HG02852 (cell line): ENCODE measurements at regions not wholly inside any gene's neighbourhood (a gene's known extent, or its start where the extent isn't known, plus 50 kb on each side); places are given as distances from the start of the nearest gene placed in this dataset.
"Not testable (repeated sequence)": the region's sequence is repeated elsewhere in the genome, so short reads cannot be mapped to it uniquely, and the experiment has no call there.

ENCODE experiments used
- ATAC-seq: cut with Tn5 transposase; IDR thresholded peaks from one replicate; pipeline ENCODE4 v1.9.1; 2021; ENCODE audit warnings: mild to moderate bottlenecking, moderate library complexity; ENCODE audit not compliant: unreplicated experiment

- no peak for ATAC-seq
Measured at GRCh38 chr5:82447913-82448312, 169.8 kb upstream of the RPS23 start.

DNA sequence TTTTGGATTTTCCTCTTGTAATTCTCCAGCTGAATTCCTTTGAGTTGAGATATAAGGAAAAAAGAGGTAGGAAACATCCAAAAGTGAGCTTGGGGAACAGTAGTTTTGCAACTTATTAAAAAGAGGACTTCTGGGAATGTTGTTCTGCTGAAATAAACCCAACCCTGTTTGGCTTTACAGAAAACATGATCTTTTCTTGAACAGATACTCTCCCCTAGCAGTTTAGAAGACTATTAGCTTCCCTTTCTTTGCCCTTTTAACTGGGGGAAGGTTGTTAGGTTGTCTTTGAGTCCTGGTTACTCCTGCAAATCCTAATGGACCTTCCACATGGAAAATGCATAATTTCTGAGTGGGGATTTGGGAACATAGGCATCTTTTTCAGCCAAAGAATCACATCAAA is 168.7 kb upstream of the RPS23 start:
- ATAC-seq = no peak

GRCh38 chr5:82445726-82446335 is 167.7 kb upstream of the RPS23 start:
- ATAC-seq = no peak

DNA sequence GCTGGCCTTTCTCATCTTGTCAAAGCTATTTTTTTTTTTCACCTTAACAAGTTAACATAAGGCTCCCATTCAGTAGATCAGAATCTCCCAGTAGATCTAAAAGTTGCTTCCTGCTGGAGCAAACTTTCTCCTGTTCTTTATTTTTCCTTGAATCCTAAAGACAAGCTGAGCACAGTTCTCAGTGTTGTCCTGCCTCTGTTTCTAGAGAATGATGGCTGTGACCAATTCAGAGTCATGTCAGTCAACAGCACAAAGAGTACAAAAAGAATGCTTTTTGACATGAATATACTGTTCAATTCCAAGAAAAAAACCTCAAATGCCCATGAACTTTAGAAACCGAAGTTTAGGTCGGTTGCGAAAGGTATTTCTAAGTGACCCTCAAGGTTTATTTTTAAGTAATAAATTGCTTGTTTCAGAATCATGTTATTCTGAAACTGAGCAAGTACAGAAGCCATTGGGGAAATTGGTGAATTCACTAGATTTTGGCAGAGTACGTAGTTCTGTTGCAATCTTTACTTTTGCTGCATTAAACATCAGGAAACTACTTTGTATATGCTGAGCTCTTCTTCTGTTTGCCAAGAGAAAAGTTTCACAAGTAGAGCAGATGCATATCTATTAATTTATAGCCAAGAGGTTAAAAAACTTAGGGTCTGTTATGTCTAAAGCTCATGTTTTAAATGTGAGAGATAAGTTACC is 161.7 kb upstream of the RPS23 start:
- ATAC-seq = no peak

DNA sequence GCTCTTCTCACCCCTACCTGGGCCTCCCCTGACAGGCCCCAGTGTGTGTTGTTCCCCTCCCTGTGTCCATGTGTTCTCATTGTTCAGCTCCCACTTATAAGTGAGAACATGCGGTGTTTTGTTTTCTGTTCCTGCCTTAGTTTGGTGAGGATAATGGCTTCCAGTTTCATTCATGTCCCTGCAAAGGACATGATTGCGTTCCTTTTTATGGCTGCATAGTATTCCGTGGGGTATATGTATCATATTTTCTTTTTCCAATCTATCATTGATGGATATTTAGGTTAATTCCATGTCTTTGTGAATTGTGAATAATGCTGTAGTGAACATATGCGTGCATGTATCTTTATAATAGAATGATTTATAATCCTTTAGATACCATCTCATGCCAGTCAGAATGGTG is 159.4 kb upstream of the RPS23 start:
- ATAC-seq = not testable (repeated sequence)

GRCh38 chr5:82436291-82436690 is 158.1 kb upstream of the RPS23 start:
- no peak for ATAC-seq

DNA sequence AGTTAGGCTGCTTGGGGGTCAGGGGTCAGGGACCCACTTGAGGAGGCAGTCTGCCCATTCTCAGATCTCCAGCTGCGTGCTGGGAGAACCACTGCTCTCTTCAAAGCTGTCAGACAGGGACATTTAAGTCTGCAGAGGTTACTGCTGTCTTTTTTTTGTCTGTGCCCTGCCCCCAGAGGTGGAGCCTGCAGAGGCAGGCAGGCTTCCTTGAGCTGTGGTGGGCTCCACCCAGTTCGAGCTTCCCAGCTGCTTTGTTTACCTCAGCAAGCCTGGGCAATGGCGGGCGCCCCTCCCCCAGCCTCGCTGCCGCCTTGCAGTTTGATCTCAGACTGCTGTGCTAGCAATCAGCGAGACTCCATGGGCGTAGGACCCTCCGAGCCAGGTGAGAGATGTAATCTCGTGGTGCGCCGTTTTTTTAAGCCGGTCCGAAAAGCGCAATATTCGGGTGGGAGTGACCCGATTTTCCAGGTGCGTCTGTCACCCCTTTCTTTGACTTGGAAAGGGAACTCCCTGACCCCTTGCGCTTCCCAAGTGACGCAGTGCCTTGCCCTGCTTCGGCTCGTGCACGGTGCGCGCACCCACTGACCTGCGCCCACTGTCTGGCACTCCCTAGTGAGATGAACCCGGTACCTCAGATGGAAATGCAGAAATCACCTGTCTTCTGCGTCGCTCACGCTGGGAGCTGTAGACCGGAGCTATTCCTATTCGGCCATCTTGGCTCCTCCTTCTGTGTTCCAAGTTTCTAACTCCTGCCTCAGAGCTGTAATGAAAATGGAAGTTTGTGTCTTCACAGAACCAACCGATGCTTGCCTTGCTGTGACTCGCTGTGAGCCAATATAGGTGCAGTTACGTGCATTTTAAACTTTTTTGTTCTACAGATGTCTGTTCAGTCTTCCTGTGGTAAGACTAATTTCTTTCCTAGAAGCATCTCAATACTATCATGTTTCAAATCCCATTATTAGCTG is 156.8 kb upstream of the RPS23 start:
- not testable (repeated sequence) for ATAC-seq

DNA sequence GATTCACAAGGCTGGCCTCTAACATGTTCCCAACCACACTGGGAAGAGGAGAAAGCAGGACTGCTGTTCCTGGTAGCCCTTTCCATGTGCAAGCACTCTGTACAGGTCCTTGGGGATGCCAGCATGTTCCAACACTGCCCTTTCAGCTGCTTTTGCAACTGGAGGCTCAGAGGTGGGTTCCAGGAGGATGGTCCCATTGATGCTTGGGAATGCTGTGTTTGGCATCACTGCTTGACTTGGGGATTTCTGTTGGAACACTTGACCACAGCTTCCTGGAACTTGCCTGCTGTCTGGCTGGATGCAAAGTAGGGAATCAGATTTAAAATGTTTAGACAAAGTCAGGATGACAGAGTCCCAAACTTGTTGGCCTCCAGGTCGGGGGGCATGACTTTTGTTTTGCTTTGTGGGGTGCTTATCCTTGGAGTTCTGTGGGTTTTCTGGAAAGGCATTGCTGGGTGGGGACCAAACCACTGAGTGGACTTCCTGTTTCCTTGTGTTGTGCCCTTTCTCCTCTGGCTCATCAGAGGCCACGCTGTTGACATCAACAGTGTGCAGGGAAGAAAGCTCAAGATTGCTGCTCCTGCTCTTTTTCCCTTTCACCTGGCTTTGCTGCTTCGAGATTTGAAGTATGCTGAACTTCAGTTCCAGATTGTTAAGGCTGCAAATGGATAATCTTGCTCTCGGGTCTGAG is 148.5 kb upstream of the RPS23 start:
- ATAC-seq = no peak

GRCh38 chr5:82425591-82425990 is 147.4 kb upstream of the RPS23 start:
- no peak for ATAC-seq

GRCh38 chr5:82424211-82424610 is 146.1 kb upstream of the RPS23 start:
- ATAC-seq = no peak

DNA sequence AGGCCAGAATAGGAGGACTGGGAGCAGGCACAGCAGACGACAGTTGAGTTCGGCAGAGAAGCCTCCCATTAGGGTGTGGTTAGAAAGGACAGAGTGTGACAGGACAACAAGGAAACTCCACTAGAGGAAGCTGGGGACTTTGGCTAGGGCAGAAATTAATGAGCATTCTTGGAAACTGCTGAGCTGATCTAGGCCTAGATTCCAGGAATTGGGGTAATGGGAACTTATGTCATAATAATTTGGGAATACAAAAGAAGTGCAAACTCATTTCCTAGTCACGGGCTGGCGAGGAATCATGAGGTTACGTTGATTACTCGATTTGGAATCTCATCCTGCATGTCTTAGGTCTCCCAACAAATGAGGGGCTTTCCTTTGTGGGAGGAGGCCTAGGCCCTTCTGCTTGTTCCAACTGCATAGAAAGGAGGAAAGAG is 144.6 kb upstream of the RPS23 start:
- no peak for ATAC-seq

DNA sequence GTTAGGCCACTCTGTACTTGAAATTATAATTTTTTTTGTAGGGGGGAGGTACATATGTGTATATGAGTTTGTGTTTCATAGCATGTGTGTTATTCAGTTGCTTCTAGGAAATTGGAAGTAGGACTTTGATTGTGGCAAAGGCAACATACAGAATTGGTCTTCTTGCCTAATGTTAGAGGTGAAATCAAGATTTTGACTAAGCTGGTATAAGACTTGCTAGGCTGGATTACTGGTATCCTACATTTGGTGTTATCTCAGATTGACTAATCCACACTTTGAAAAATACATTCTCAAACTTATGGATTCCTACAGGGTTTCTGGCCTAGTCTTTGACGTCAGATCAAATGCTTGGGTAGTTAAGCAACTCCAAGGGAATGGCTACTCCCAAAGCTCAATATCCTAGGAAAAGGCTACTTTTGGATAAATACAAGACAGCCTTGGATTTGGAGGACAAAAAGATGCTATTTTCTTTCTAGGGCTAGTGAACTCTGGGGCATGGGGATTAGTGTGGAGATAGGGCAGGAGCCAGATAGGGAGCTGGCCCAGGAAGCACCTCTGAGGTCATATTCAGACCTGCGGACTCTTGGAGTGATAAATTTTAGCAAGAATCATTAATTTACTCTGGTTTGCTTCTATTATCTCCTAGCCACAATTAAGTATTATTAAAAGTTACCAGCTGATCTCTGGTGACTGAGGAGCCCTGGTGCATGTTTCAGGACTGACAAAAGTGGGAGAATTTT is 144.0 kb upstream of the RPS23 start:
- ATAC-seq = no peak

GRCh38 chr5:82421119-82421518 is 143.0 kb upstream of the RPS23 start:
- no peak for ATAC-seq

- ATAC-seq = not testable (repeated sequence)
Measured at GRCh38 chr5:82420524-82420923, 142.4 kb upstream of the RPS23 start.

GRCh38 chr5:82419559-82420332 is 141.6 kb upstream of the RPS23 start:
- ATAC-seq = no peak

GRCh38 chr5:82418608-82418950 is 140.4 kb upstream of the RPS23 start:
- no peak for ATAC-seq

DNA sequence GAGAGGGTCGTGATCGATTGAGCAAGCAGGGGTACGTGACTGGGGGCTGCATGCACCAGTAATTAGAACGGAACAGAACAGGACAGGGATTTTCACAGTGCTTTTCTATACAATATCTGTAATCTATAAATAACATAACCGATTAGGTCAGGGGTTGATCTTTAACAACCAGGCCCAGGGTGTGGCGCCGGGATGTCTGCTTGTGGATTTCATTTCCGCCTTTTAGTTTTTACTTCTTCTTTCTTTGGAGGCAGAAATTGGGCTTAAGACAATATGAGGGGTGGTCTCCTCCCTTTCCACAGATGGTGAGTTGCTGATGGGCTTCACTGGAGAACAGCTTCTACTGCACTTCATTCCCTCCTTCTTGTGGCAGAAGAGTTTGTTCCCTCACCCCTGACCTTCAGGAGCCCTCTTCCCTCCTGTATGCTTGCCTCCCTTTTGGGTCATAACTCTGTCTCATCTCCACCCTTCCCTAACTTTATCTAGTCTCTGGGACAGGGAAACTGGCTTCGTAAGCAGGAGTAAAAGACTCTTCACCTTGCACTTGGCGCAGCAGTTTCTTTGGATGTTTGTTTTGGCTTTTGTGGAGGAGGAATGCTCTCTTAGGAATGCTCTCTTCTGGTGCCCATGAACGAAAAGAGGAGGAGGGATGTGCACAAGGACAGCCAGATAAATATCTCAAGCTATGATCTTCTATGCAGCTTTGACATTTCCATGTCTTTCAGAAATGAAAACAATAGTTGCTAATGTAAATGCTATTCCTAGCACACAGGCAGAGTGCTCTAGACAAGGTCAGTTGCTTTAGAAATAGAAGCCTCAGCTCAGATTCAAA is 139.8 kb upstream of the RPS23 start:
- no peak for ATAC-seq

DNA sequence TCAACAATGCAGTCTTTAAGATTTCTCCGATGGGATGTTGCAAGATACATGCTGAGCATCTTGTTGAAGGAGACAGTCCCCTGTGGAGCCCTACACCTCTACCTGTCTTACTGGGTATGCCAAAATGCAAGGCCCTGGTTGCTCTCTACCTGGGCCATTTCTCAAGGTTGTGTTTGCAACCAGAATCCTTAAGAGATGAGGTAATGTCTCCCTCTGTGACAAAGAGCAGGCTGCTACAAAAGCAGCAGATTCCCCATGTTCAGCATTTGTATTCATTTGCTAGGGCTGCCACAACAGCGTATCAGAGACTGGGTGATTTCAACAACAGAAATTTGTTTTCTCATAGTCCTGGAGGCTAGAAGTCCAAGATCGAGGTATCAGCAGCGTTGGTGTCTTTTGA is 138.4 kb upstream of the RPS23 start:
- ATAC-seq = no peak

DNA sequence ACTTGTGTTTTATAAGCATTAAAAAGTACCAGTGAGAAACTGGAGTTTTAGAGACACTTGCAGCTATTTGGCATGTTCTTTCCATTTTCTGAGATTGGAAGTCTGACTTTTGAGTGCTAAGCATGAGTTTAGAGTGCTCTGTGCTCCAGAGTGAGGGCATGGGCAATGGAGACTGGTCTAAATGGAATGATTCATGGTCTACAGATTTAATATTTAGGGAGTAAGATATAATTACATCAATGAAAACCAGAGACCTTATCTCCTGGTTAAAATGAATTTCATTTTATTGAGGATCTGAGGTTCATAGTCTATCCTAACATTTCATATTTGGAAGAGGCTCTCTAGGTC is 135.9 kb upstream of the RPS23 start:
- ATAC-seq = no peak
